ENCODE measurements at regions not wholly inside any gene's neighbourhood (a gene's known extent, or its start where the extent isn't known, plus 50 kb on each side); places are given as distances from the start of the nearest gene placed in this dataset.

GRCh38 chr13:23018143-23018542 lies 162.6 kb upstream of the SGCG start (continued):
- TF ChIP-seq MGA (IDR thresholded peaks at IDR 0.05) (no peak), FOXJ3 (CRISPR knock-in tag; IDR thresholded peaks at IDR 0.05) (no peak), ZZZ3 (IDR thresholded peaks at IDR 0.05) (no peak), ZNF507 (tag; conservative IDR thresholded peaks at IDR 0.05) (no peak), POLR2H (tag; IDR thresholded peaks at IDR 0.05; ENCODE audit: low read depth) (no peak)
